Pancreas (tissue), 10 donors: ENCODE measurements at regions not wholly inside any gene's neighbourhood (a gene's known extent, or its start where the extent isn't known, plus 50 kb on each side); places are given as distances from the start of the nearest gene placed in this dataset.
A peak's percentile ranks its signal among the peaks of the same experiment; 100 is the strongest.

Experiments
- ATAC-seq, 4 donors: fragments of 200-7000 bp; cut with Tn5 transposase; one replicate each; pipeline versions ENCODE4 v1.8.0 to v1.9.1; 2020; ENCODE audit warnings: mild to moderate bottlenecking in 4 of 4, moderate library complexity in 4 of 4
- DNase-seq, 6 donors: peaks; one replicate each; pipeline ENCODE4 v3.0.0-alpha.2; 2020
- FAIRE-seq: peaks from 2 replicates; lab custom pipeline; 2012; peaks lifted over from hg19 to GRCh38; lab: Jason Lieb, UNC
- H3K27ac ChIP-seq, 4 donors: fragments of 200-600 bp; sonication (generic); 1 replicate in 3 of 4; 2 replicates in 1 of 4; pipeline versions ENCODE4 v1.5.0 to v1.8.0; 2020
- H3K27me3 ChIP-seq, 4 donors: fragments of 200-600 bp; one replicate each; pipeline ENCODE4 v1.8.0; 2021
- H3K36me3 ChIP-seq, 3 donors: fragments of 200-600 bp; sonication (generic) in 1 of 3; one replicate each; pipeline versions ENCODE4 v1.5.0 to v1.8.0; 2020 to 2021
- H3K4me1 ChIP-seq, 3 donors: fragments of 200-600 bp; one replicate each; pipeline ENCODE4 v1.8.0; 2021
- H3K4me3 ChIP-seq, 4 donors: fragments of 200-600 bp; sonication (generic) in 2 of 4; one replicate each; pipeline versions ENCODE4 v1.5.0 to v1.8.0; 2020 to 2021
- H3K9me3 ChIP-seq, 4 donors: fragments of 200-600 bp; one replicate each; pipeline ENCODE4 v1.8.0; 2021
- WGBS, 2 donors: extraction: QIAGEN DNeasy Blood & Tissue Kit; methylation state at CpG; one replicate each; pipeline ENCODE4 v1.1.7; 2013; 5-methylcytosine and 5-hydroxymethylcytosine counted together
- intact Hi-C, 3 donors: fragments of 100-400 bp; cut with DNase I; formaldehyde crosslinking; loops; one replicate each; pipeline versions ENCODE4 v1.11.1 to v1.14.2; 2022
- TF ChIP-seq, protein P1 (sequence below), 4 donors: fragments of 200-600 bp; sonication (generic) in 3 of 4; IDR thresholded peaks; one replicate each; pipeline versions ENCODE4 v1.5.0 to v1.8.0; 2021; ENCODE audit warnings: antibody characterized with exemption in 4 of 4
- donor health status: healthy with polysubstance abuse.
- donor health status: DM: no; HTN: no; CAD: no; lungs with moderate emphysema.
- donor health status: DM: no; HTN: no; CAD: no.
- donor health status: control.
- donor health status: control.
- donor health status: Bipolar disorder and iron deficiency.
- donor health status: DM: yes; HTN: yes; CAD: no.
- donor health status: DM: no; HTN: no; CAD: no.
- donor health status: DM: no; HTN: no; CAD: no.
- donor health status: DM: yes; HTN: yes; CAD: no.

DNA sequence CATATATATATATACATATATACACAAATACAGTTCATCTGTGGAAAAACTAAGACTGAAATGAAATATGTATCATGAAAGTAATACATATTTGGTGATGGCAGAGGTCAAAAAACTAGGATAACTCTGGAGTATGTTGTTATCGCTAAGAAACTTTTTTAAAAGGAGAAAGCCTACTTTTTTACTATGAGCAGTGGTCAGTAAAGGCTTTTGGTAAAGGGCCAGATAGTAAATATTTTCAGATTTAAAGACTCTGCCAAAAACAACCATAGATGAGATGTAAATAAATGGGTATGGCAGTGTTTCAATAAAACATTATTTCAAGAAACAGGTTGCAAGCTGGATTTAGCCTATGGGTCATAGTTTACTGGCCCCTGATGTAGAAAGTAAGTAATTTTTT lies 93.8 kb upstream of the TGFBR2 start:
- Histone ChIP-seq H3K27ac (no peak overlapping the region), H3K9me3 (no peaks in the 10 kb centered on the region), H3K27me3 (no peaks in the 10 kb centered on the region), H3K4me1 (peaks cover under 1 to 15% (median 10%) of the 10 kb centered on the region in 3 donors), H3K36me3 (no peaks in the 10 kb centered on the region), H3K4me3 (no peak overlapping the region)
- 21 to 57% methylated on average over 1 of the region's 1 CpG for WGBS, 2 donors
- intact Hi-C loops = no loop called here
- DNase-seq (no peak), ATAC-seq (no peak), FAIRE-seq (no peak)
- TF ChIP-seq, protein P1, sequence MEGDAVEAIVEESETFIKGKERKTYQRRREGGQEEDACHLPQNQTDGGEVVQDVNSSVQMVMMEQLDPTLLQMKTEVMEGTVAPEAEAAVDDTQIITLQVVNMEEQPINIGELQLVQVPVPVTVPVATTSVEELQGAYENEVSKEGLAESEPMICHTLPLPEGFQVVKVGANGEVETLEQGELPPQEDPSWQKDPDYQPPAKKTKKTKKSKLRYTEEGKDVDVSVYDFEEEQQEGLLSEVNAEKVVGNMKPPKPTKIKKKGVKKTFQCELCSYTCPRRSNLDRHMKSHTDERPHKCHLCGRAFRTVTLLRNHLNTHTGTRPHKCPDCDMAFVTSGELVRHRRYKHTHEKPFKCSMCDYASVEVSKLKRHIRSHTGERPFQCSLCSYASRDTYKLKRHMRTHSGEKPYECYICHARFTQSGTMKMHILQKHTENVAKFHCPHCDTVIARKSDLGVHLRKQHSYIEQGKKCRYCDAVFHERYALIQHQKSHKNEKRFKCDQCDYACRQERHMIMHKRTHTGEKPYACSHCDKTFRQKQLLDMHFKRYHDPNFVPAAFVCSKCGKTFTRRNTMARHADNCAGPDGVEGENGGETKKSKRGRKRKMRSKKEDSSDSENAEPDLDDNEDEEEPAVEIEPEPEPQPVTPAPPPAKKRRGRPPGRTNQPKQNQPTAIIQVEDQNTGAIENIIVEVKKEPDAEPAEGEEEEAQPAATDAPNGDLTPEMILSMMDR (IDR thresholded peaks at IDR 0.05) = no peak

DNA sequence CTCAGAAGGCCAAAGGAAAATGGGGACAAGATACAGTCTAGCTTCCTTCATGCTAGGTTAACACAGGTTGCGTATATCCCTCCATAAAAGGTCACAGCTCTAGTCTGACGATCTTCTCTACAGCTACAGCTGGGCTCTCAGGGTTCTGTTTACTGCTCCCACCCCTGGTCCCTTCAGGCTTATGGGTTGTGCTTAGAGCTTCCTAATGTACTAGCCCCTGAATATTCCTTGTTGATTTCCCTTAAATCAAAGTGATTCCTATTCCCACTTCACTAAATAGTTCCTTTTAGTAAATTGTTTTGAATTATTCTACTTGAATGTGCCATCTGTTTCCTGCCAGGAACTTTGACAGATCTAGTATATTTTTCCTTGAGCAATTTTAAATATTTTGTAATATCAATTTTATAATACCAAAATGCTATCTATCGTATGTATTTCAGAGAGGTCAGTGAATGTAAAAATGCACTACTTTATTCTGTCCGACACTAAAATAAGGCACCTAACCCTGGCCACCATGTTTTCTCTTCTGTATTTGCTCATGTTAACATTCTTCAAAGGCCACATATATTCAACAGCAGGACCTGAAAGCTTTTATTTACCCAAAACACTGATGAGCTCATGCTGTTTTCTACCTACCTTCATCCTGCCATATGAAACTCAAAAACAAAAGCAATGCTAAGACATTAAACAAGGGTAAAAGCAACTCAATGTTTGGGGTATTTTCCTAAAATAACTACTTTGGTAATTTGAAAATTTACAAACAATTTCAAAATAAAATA lies 92.8 kb upstream of the TGFBR2 start:
- TF ChIP-seq, protein P1 (IDR thresholded peaks at IDR 0.05) = no peak
- ATAC-seq (no peak), FAIRE-seq (no peak), DNase-seq (no peak)
- H3K9me3 ChIP-seq = no peaks in the 10 kb centered on the region
- H3K27me3 ChIP-seq = no peaks in the 10 kb centered on the region
- H3K27ac ChIP-seq = no peak overlapping the region
- intact Hi-C loops = no loop called here
- H3K36me3 ChIP-seq = no peaks in the 10 kb centered on the region
- WGBS, 2 donors = 90 to 93% methylated on average over 4 of the region's 4 CpGs
- peaks cover 7 to 21% (median 18%) of the 10 kb centered on the region in 3 donors for H3K4me1 ChIP-seq
- no peak overlapping the region for H3K4me3 ChIP-seq

DNA sequence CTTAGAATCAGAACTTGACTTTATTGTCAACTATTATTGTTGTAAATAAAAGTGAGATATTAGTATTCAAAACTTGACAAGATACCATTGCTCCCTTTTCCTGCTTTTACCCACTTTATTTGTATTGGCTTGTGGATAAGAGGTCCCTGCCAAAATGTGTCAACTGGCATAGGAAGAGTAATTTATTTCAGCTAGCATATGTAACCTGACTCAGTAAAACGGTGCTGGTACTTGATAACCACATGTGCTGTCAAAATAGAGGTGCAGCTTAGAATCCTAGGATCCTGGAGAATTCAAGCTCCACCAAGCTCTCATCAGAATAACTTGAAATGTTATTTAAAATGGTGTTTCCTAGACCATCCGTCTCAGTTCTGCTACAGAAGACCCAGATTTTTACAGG lies 90.2 kb upstream of the TGFBR2 start:
- no peak for DNase-seq
- intact Hi-C loops = no loop called here
- H3K4me1 ChIP-seq = peaks cover 13 to 33% (median 33%) of the 10 kb centered on the region in 3 donors
- H3K27ac ChIP-seq = no peak overlapping the region
- no peaks in the 10 kb centered on the region for H3K27me3 ChIP-seq
- no peaks in the 10 kb centered on the region for H3K9me3 ChIP-seq
- 41 to 44% methylated on average over 2 of the region's 2 CpGs for WGBS, 2 donors
- no peak overlapping the region for H3K4me3 ChIP-seq
- ATAC-seq = peak in 1 of 4 donors; percentile 42
- TF ChIP-seq, protein P1 (IDR thresholded peaks at IDR 0.05) = no peak
- FAIRE-seq = no peak
- no peaks in the 10 kb centered on the region for H3K36me3 ChIP-seq

DNA sequence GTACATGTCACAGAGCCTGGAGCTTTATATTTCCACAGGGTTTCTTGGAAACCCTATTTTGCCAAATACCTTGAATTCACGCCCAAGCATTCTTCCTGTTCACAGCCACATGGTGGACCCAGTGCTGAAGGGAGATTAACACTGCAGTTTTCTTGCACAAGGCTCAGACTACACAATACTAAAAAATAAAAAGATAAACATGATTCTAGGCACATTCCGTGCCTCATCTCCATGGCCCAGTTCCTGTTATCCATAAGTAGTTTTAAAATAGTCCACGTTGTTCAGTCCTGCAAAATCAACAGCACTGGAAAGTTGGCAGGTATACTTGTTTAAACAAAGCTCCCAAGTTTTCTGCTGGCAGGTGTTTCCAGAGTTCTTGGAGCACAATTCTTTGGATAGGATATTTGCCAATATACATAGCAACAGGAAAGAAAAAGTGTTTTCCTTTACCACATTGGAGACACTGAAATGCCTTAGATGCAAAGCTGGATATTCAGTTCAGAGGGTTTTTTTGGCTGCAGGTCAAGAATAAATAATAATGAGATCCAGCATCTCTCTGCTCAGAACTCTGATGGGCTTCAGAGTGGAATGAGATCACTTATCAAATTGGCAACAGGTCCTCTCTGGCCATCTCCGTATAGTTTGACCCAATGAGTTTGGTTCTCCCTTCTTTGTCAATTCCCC lies 88.1 kb upstream of the TGFBR2 start:
- Histone ChIP-seq H3K4me1 (peaks cover 13 to 33% (median 33%) of the 10 kb centered on the region in 3 donors), H3K4me3 (no peak overlapping the region), H3K27me3 (no peaks in the 10 kb centered on the region), H3K9me3 (no peaks in the 10 kb centered on the region), H3K36me3 (no peaks in the 10 kb centered on the region), H3K27ac (peak overlapping the region in 3 of 4 donors; percentile 39 to 67 (median 45))
- TF ChIP-seq, protein P1 (IDR thresholded peaks at IDR 0.05) = no peak
- intact Hi-C loops = no loop called here
- DNase-seq (peak in 4 of 6 donors; percentile 32 to 75 (median 68)), FAIRE-seq (peak; percentile 98), ATAC-seq (peak; percentile 90 to 96 (median 94))
- 8 to 9% methylated on average over 4 of the region's 4 CpGs for WGBS, 2 donors
